SK-N-SH treated with all-trans-retinoic acid at 6 μM for 48 hours (cell line): ENCODE measurements at regions not wholly inside any gene's neighbourhood (a gene's known extent, or its start where the extent isn't known, plus 50 kb on each side); places are given as distances from the start of the nearest gene placed in this dataset.

ENCODE experiments used
- CSDC2 ChIP-seq: fragments of 250-450 bp; sonication (Bioruptor Pico); IDR thresholded peaks from 2 replicates; pipeline ENCODE4 v1.5.0; 2020; ENCODE audit warnings: mild to moderate bottlenecking, moderate library complexity
- ESRRG ChIP-seq: fragments of 250-450 bp; sonication (Bioruptor Pico); IDR thresholded peaks from 2 replicates; pipeline ENCODE4 v1.6.1; 2021; ENCODE audit warnings: mild to moderate bottlenecking
- GLIS3 ChIP-seq: fragments of 250-450 bp; sonication (Bioruptor Pico); IDR thresholded peaks from 2 replicates; pipeline ENCODE4 v1.5.0; 2020; ENCODE audit warnings: mild to moderate bottlenecking, moderate library complexity
- PPARA ChIP-seq: fragments of 250-450 bp; sonication (Bioruptor Pico); IDR thresholded peaks from 2 replicates; pipeline ENCODE4 v1.5.0; 2020; ENCODE audit warnings: mild to moderate bottlenecking, borderline replicate concordance
- TOX ChIP-seq: fragments of 250-450 bp; sonication (Bioruptor Pico); IDR thresholded peaks from 2 replicates; pipeline ENCODE4 v1.8.0; 2021; ENCODE audit warnings: mild to moderate bottlenecking, moderate library complexity, borderline replicate concordance
- ZC3H10 ChIP-seq: fragments of 250-450 bp; sonication (Bioruptor Pico); IDR thresholded peaks from 2 replicates; pipeline ENCODE4 v1.5.1; 2021; ENCODE audit warnings: mild to moderate bottlenecking, moderate library complexity
- ZFP3 ChIP-seq: fragments of 250-450 bp; sonication (Bioruptor Pico); IDR thresholded peaks from 2 replicates; pipeline ENCODE4 v1.5.0; 2020; ENCODE audit warnings: mild to moderate bottlenecking, moderate library complexity
- ZFP30 ChIP-seq: fragments of 450-650 bp; formaldehyde crosslinking; IDR thresholded peaks from 2 replicates; pipeline ENCODE4 v1.5.0; 2022; ENCODE audit warnings: mild to moderate bottlenecking, moderate library complexity
- TF ChIP-seq, protein P1 (sequence below): fragments of 250-450 bp; sonication (Bioruptor Pico); IDR thresholded peaks from 2 replicates; pipeline ENCODE4 v1.8.0; 2020; ENCODE audit warnings: mild to moderate bottlenecking, moderate library complexity, borderline replicate concordance
- TF ChIP-seq, protein P2 (sequence below): fragments of 250-450 bp; sonication (Bioruptor Pico); IDR thresholded peaks from 2 replicates; pipeline ENCODE4 v1.5.1; 2021; ENCODE audit warnings: mild to moderate bottlenecking, moderate library complexity
- TF ChIP-seq, protein P3 (sequence below): fragments of 250-450 bp; sonication (Bioruptor Pico); IDR thresholded peaks from 2 replicates; pipeline ENCODE4 v1.8.0; 2021; ENCODE audit warnings: low read depth, mild to moderate bottlenecking, moderate library complexity, borderline replicate concordance
- TF ChIP-seq, protein P4 (sequence below): fragments of 250-450 bp; sonication (Bioruptor Pico); IDR thresholded peaks from 2 replicates; pipeline ENCODE4 v1.5.1; 2020; ENCODE audit warnings: low read depth, mild to moderate bottlenecking, moderate library complexity

DNA sequence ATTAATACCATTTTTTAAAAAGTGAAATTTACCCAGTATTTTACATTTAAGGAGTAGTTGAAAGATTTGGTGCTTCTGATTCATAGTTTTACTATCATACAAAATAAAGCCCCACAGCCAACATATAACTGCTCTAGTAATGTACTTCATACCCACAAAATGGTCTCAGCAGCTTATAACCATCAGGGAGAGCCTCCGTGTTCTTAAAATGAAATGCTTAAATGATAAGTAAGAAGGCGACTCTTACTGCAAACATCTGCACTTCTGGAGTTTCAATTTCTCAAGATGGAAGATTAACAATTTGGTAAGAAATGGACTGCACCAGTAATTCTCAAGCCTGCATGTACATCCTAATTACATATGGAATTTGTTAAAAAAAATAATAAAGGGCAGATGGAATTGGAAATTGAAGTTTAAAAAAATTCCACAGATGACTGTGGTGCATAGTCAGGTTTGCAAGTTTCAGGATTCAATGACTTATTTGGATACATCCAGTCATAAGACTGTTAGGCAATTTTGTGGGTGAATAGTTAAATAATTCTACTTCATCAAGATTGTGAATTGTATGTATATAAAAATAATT lies 461.0 kb downstream of the KIF20B start:
- TF ChIP-seq ZFP3: no peak
- TF ChIP-seq, protein P1, sequence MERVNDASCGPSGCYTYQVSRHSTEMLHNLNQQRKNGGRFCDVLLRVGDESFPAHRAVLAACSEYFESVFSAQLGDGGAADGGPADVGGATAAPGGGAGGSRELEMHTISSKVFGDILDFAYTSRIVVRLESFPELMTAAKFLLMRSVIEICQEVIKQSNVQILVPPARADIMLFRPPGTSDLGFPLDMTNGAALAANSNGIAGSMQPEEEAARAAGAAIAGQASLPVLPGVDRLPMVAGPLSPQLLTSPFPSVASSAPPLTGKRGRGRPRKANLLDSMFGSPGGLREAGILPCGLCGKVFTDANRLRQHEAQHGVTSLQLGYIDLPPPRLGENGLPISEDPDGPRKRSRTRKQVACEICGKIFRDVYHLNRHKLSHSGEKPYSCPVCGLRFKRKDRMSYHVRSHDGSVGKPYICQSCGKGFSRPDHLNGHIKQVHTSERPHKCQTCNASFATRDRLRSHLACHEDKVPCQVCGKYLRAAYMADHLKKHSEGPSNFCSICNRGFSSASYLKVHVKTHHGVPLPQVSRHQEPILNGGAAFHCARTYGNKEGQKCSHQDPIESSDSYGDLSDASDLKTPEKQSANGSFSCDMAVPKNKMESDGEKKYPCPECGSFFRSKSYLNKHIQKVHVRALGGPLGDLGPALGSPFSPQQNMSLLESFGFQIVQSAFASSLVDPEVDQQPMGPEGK: no peak
- no peak for TF ChIP-seq TOX
- TF ChIP-seq ZC3H10: no peak
- TF ChIP-seq, protein P2, sequence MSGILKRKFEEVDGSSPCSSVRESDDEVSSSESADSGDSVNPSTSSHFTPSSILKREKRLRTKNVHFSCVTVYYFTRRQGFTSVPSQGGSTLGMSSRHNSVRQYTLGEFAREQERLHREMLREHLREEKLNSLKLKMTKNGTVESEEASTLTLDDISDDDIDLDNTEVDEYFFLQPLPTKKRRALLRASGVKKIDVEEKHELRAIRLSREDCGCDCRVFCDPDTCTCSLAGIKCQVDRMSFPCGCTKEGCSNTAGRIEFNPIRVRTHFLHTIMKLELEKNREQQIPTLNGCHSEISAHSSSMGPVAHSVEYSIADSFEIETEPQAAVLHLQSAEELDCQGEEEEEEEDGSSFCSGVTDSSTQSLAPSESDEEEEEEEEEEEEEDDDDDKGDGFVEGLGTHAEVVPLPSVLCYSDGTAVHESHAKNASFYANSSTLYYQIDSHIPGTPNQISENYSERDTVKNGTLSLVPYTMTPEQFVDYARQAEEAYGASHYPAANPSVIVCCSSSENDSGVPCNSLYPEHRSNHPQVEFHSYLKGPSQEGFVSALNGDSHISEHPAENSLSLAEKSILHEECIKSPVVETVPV: no peak
- TF ChIP-seq, protein P3, sequence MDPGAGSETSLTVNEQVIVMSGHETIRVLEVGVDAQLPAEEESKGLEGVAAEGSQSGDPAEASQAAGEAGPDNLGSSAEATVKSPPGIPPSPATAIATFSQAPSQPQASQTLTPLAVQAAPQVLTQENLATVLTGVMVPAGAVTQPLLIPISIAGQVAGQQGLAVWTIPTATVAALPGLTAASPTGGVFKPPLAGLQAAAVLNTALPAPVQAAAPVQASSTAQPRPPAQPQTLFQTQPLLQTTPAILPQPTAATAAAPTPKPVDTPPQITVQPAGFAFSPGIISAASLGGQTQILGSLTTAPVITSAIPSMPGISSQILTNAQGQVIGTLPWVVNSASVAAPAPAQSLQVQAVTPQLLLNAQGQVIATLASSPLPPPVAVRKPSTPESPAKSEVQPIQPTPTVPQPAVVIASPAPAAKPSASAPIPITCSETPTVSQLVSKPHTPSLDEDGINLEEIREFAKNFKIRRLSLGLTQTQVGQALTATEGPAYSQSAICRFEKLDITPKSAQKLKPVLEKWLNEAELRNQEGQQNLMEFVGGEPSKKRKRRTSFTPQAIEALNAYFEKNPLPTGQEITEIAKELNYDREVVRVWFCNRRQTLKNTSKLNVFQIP (CRISPR knock-in tag): no peak
- TF ChIP-seq, protein P4, sequence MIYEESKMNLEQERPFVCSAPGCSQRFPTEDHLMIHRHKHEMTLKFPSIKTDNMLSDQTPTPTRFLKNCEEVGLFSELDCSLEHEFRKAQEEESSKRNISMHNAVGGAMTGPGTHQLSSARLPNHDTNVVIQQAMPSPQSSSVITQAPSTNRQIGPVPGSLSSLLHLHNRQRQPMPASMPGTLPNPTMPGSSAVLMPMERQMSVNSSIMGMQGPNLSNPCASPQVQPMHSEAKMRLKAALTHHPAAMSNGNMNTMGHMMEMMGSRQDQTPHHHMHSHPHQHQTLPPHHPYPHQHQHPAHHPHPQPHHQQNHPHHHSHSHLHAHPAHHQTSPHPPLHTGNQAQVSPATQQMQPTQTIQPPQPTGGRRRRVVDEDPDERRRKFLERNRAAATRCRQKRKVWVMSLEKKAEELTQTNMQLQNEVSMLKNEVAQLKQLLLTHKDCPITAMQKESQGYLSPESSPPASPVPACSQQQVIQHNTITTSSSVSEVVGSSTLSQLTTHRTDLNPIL: no peak
- TF ChIP-seq ESRRG (CRISPR knock-in tag): no peak
- no peak for TF ChIP-seq GLIS3 (CRISPR knock-in tag)
- no peak for TF ChIP-seq PPARA
- TF ChIP-seq ZFP30 (CRISPR knock-in tag): no peak
- no peak for TF ChIP-seq CSDC2 (CRISPR knock-in tag)
